ENCODE measurements at regions not wholly inside any gene's neighbourhood (a gene's known extent, or its start where the extent isn't known, plus 50 kb on each side); places are given as distances from the start of the nearest gene placed in this dataset.

- no peak overlapping the region for H3K27ac Mint-ChIP-seq (ENCODE audit: unreplicated experiment)
- no peak for DNase-seq (ENCODE audit: extremely low spot score, unreplicated experiment)
- H3K27me3 Mint-ChIP-seq (ENCODE audit: unreplicated experiment): no peaks in the 10 kb centered on the region
- no peak overlapping the region for H3K4me3 Mint-ChIP-seq (ENCODE audit: unreplicated experiment)
- no peaks in the 10 kb centered on the region for H3K36me3 Mint-ChIP-seq (ENCODE audit: unreplicated experiment)
- TF ChIP-seq, protein P1, sequence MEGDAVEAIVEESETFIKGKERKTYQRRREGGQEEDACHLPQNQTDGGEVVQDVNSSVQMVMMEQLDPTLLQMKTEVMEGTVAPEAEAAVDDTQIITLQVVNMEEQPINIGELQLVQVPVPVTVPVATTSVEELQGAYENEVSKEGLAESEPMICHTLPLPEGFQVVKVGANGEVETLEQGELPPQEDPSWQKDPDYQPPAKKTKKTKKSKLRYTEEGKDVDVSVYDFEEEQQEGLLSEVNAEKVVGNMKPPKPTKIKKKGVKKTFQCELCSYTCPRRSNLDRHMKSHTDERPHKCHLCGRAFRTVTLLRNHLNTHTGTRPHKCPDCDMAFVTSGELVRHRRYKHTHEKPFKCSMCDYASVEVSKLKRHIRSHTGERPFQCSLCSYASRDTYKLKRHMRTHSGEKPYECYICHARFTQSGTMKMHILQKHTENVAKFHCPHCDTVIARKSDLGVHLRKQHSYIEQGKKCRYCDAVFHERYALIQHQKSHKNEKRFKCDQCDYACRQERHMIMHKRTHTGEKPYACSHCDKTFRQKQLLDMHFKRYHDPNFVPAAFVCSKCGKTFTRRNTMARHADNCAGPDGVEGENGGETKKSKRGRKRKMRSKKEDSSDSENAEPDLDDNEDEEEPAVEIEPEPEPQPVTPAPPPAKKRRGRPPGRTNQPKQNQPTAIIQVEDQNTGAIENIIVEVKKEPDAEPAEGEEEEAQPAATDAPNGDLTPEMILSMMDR (IDR thresholded peaks at IDR 0.05): no peak
- no peaks in the 10 kb centered on the region for H3K9me3 Mint-ChIP-seq (ENCODE audit: unreplicated experiment)
- H3K4me1 Mint-ChIP-seq (ENCODE audit: unreplicated experiment): peaks cover 8% of the 10 kb centered on the region
Measured at GRCh38 chr6:113802779-113803178, 54.4 kb upstream of the MARCKS start.

- no peak for DNase-seq (ENCODE audit: extremely low spot score, unreplicated experiment)
- H3K4me1 Mint-ChIP-seq (ENCODE audit: unreplicated experiment): peaks cover 8% of the 10 kb centered on the region
- H3K27ac Mint-ChIP-seq (ENCODE audit: unreplicated experiment): peak overlapping the region; percentile 33
- H3K4me3 Mint-ChIP-seq (ENCODE audit: unreplicated experiment): no peak overlapping the region
- no peaks in the 10 kb centered on the region for H3K36me3 Mint-ChIP-seq (ENCODE audit: unreplicated experiment)
- no peaks in the 10 kb centered on the region for H3K27me3 Mint-ChIP-seq (ENCODE audit: unreplicated experiment)
- no peaks in the 10 kb centered on the region for H3K9me3 Mint-ChIP-seq (ENCODE audit: unreplicated experiment)
- TF ChIP-seq, protein P1 (IDR thresholded peaks at IDR 0.05): no peak
Measured at GRCh38 chr6:113805173-113805790, 51.9 kb upstream of the MARCKS start.

DNA sequence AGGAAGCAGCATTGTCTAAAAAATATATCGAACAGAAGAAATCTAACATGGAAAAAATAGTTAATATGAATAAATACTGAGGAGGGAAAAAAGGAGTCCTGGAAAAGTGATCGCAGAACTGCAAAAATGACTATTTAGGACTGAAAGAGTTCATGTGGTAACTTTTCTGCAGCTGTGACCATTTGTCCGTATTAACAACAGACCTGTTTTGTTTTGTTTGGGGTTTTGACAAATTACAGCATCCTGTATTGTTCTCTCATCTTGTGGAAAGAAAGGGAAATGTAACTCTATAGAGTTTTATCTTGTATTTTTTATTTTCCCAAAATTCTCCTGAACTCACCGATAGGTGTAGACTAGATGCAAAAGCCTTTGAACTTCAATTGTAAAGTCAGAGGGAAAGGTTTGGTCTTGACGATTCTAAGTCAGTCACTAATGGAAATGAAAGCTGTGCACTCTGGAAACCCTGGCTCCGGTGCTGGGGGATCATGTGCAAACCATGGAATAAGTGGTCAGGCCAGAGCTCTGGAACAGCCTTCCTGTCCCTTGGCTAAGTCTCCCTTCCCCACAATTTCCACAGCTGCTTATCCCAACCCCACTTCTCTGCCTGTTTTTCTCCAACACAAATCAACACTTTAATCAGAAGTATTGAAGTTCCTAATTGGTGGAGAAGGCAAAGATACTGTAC is 51.2 kb upstream of the MARCKS start:
- Mint-ChIP-seq H3K27ac (ENCODE audit: unreplicated experiment) (no peak overlapping the region), H3K27me3 (ENCODE audit: unreplicated experiment) (no peaks in the 10 kb centered on the region), H3K9me3 (ENCODE audit: unreplicated experiment) (no peaks in the 10 kb centered on the region), H3K4me3 (ENCODE audit: unreplicated experiment) (no peak overlapping the region), H3K4me1 (ENCODE audit: unreplicated experiment) (peaks cover 8% of the 10 kb centered on the region), H3K36me3 (ENCODE audit: unreplicated experiment) (no peaks in the 10 kb centered on the region)
- DNase-seq (ENCODE audit: extremely low spot score, unreplicated experiment): no peak
- TF ChIP-seq, protein P1 (IDR thresholded peaks at IDR 0.05): no peak

Data from osteocyte (in vitro differentiated cells).